KMS-11 (cell line): ENCODE measurements at regions not wholly inside any gene's neighbourhood (a gene's known extent, or its start where the extent isn't known, plus 50 kb on each side); places are given as distances from the start of the nearest gene placed in this dataset.

ENCODE experiments used
- H2AFZ ChIP-seq: fragments of 200-600 bp; sonication (generic); 2 replicates; pipeline ENCODE4 v1.6.1; 2016; ENCODE audit warnings: antibody characterized with exemption, mixed run types, low read depth
- H3K27ac ChIP-seq: fragments of 200-600 bp; sonication (generic); 2 replicates; pipeline ENCODE4 v1.6.1; 2016; ENCODE audit warnings: mild to moderate bottlenecking, mixed run types
- H3K27me3 ChIP-seq: fragments of 200-600 bp; sonication (generic); 2 replicates; pipeline ENCODE4 v1.6.1; 2017; ENCODE audit warnings: mild to moderate bottlenecking, low read depth, mixed run types, moderate library complexity; ENCODE audit not compliant: insufficient read depth
- H3K36me3 ChIP-seq: fragments of 200-600 bp; sonication (generic); 2 replicates; pipeline ENCODE4 v1.6.1; 2017; ENCODE audit warnings: mild to moderate bottlenecking, mixed run types; ENCODE audit not compliant: insufficient read depth
- H3K4me1 ChIP-seq: fragments of 200-600 bp; sonication (generic); 2 replicates; pipeline ENCODE4 v1.6.1; 2016; ENCODE audit warnings: mild to moderate bottlenecking, low read depth, mixed run types; ENCODE audit not compliant: poor library complexity, severe bottlenecking
- H3K4me2 ChIP-seq: fragments of 200-600 bp; sonication (generic); 2 replicates; pipeline ENCODE4 v1.7.0; 2016; ENCODE audit warnings: mild to moderate bottlenecking, mixed run types
- H3K4me3 ChIP-seq: fragments of 200-600 bp; sonication (generic); IDR thresholded peaks from 2 replicates; pipeline ENCODE4 v1.6.1; 2017; ENCODE audit warnings: low read depth, low read length, mixed read lengths; ENCODE audit not compliant: insufficient read depth
- H3K79me2 ChIP-seq: fragments of 200-600 bp; sonication (generic); 2 replicates; pipeline ENCODE4 v1.6.1; 2016; ENCODE audit warnings: low read depth, mixed run types; ENCODE audit not compliant: insufficient read depth
- H3K9ac ChIP-seq: fragments of 200-600 bp; sonication (generic); 2 replicates; pipeline ENCODE4 v1.6.1; 2016; ENCODE audit warnings: mild to moderate bottlenecking, mixed run types
- H4K20me1 ChIP-seq: fragments of 200-600 bp; sonication (generic); 2 replicates; pipeline ENCODE4 v1.6.1; 2016; ENCODE audit warnings: mild to moderate bottlenecking, mixed run types; ENCODE audit not compliant: insufficient read depth
- CTCF ChIP-seq: fragments of 200-600 bp; sonication (generic); conservative IDR thresholded peaks from 2 replicates; pipeline ENCODE4 v1.6.1; 2017; ENCODE audit warnings: low read depth, mild to moderate bottlenecking, antibody characterized with exemption, low read length, moderate library complexity, mixed read lengths

- Histone ChIP-seq H2AFZ (no peak overlapping the region), H3K4me3 (no peak overlapping the region), H3K36me3 (no peaks in the 10 kb centered on the region), H3K79me2 (no peaks in the 10 kb centered on the region), H3K27ac (no peak overlapping the region), H3K9ac (no peak overlapping the region), H3K27me3 (no peaks in the 10 kb centered on the region), H3K4me1 (no peaks in the 10 kb centered on the region), H3K4me2 (no peak overlapping the region), H4K20me1 (no peaks in the 10 kb centered on the region)
- TF ChIP-seq CTCF, result no peak
Measured at GRCh38 chr1:99565606-99566289, 80.2 kb upstream of the PALMD start.

- H3K36me3 ChIP-seq, result no peaks in the 10 kb centered on the region
- no peak overlapping the region for H2AFZ ChIP-seq
- H3K4me1 ChIP-seq, result no peaks in the 10 kb centered on the region
- TF ChIP-seq CTCF, result no peak
- H3K79me2 ChIP-seq, result no peaks in the 10 kb centered on the region
- H3K4me3 ChIP-seq, result no peak overlapping the region
- H3K4me2 ChIP-seq, result no peak overlapping the region
- no peak overlapping the region for H3K27ac ChIP-seq
- no peaks in the 10 kb centered on the region for H3K27me3 ChIP-seq
- no peak overlapping the region for H3K9ac ChIP-seq
- no peaks in the 10 kb centered on the region for H4K20me1 ChIP-seq
Measured at GRCh38 chr1:99566290-99567021, 79.5 kb upstream of the PALMD start.

GRCh38 chr1:99570486-99571089, 75.3 kb upstream of the PALMD start:
- TF ChIP-seq CTCF, result no peak
- Histone ChIP-seq H3K9ac (no peak overlapping the region), H3K4me1 (no peaks in the 10 kb centered on the region), H3K4me3 (no peak overlapping the region), H2AFZ (no peak overlapping the region), H3K36me3 (no peaks in the 10 kb centered on the region), H4K20me1 (no peaks in the 10 kb centered on the region), H3K27ac (no peak overlapping the region), H3K79me2 (no peaks in the 10 kb centered on the region), H3K27me3 (no peaks in the 10 kb centered on the region), H3K4me2 (no peak overlapping the region)

GRCh38 chr1:99571092-99571734, 74.7 kb upstream of the PALMD start:
- Histone ChIP-seq H3K4me3 (no peak overlapping the region), H3K36me3 (no peaks in the 10 kb centered on the region), H3K27ac (no peak overlapping the region), H3K4me1 (no peaks in the 10 kb centered on the region), H2AFZ (no peak overlapping the region), H3K4me2 (no peak overlapping the region), H3K27me3 (no peaks in the 10 kb centered on the region), H3K79me2 (no peaks in the 10 kb centered on the region), H3K9ac (no peak overlapping the region), H4K20me1 (no peaks in the 10 kb centered on the region)
- TF ChIP-seq CTCF, result no peak
